GM23338 (cell line): ENCODE measurements at regions not wholly inside any gene's neighbourhood (a gene's known extent, or its start where the extent isn't known, plus 50 kb on each side); places are given as distances from the start of the nearest gene placed in this dataset.

Experiments used
- ATAC-seq: fragments of 200-7000 bp; cut with Tn5 transposase; 3 replicates; pipeline ENCODE4 v1.9.1; 2020
- DNase-seq: peaks from one replicate; pipeline ENCODE4 v3.0.0-alpha.2; 2015; ENCODE audit warnings: low spot score
- H2AFZ ChIP-seq: fragments of 200-600 bp; sonication (generic); 2 replicates; pipeline ENCODE4 v1.8.0; 2016; ENCODE audit warnings: antibody characterized with exemption, mild to moderate bottlenecking, moderate library complexity
- H3F3A ChIP-seq: fragments of 200-600 bp; sonication (generic); replicated peaks from 2 replicates; pipeline ENCODE4 v1.8.0; 2017; ENCODE audit warnings: antibody characterized with exemption, mixed run types, low read depth
- H3K27ac ChIP-seq: fragments of 200-600 bp; sonication (generic); 2 replicates; pipeline ENCODE4 v1.6.1; 2016; ENCODE audit warnings: low read depth
- H3K27me3 ChIP-seq: fragments of 200-600 bp; sonication (generic); 2 replicates; pipeline ENCODE4 v1.8.0; 2016; ENCODE audit warnings: mild to moderate bottlenecking, mixed run types, moderate library complexity; ENCODE audit not compliant: insufficient read depth
- H3K36me3 ChIP-seq: fragments of 200-600 bp; sonication (generic); 2 replicates; pipeline ENCODE4 v1.8.0; 2016; ENCODE audit warnings: mild to moderate bottlenecking; ENCODE audit not compliant: insufficient read depth
- H3K4me1 ChIP-seq: fragments of 200-600 bp; sonication (generic); 2 replicates; pipeline ENCODE4 v1.8.0; 2016; ENCODE audit warnings: mild to moderate bottlenecking, moderate library complexity; ENCODE audit not compliant: insufficient read depth
- H3K4me2 ChIP-seq: fragments of 200-600 bp; sonication (generic); 2 replicates; pipeline ENCODE4 v1.7.1; 2017; ENCODE audit warnings: mixed run types
- H3K4me3 ChIP-seq: fragments of 200-600 bp; sonication (generic); 2 replicates; pipeline ENCODE4 v1.6.1; 2016; ENCODE audit warnings: mixed run types
- H3K79me2 ChIP-seq: fragments of 200-600 bp; sonication (generic); replicated peaks from 2 replicates; pipeline ENCODE4 v1.8.0; 2017; ENCODE audit warnings: mild to moderate bottlenecking; ENCODE audit not compliant: insufficient read depth
- H3K9me2 ChIP-seq: fragments of 200-600 bp; sonication (generic); 2 replicates; pipeline ENCODE4 v1.8.0; 2017; ENCODE audit not compliant: insufficient read depth
- H4K20me1 ChIP-seq: fragments of 200-600 bp; sonication (generic); replicated peaks from 2 replicates; pipeline ENCODE4 v1.8.0; 2017; ENCODE audit warnings: mild to moderate bottlenecking; ENCODE audit not compliant: insufficient read depth
- H3K27ac Mint-ChIP-seq: 2 replicates; pipeline ENCODE4 v1.8.0; 2020; ENCODE audit warnings: inconsistent platforms, mild to moderate bottlenecking, moderate library complexity, mixed read lengths
- H3K27me3 Mint-ChIP-seq: 3 replicates; pipeline ENCODE4 v1.8.0; 2022; ENCODE audit warnings: low read depth, mild to moderate bottlenecking, moderate library complexity, mixed read lengths, inconsistent platforms; ENCODE audit not compliant: insufficient read depth, poor library complexity
- H3K36me3 Mint-ChIP-seq: 3 replicates; pipeline ENCODE4 v1.8.0; 2021; ENCODE audit warnings: low read depth, mild to moderate bottlenecking, inconsistent platforms, moderate library complexity, mixed read lengths
- H3K4me1 Mint-ChIP-seq: 3 replicates; pipeline ENCODE4 v1.8.0; 2020; ENCODE audit warnings: mild to moderate bottlenecking, inconsistent platforms, mixed read lengths
- H3K4me3 Mint-ChIP-seq: 3 replicates; pipeline ENCODE4 v1.8.0; 2021; ENCODE audit warnings: moderate library complexity, mild to moderate bottlenecking, inconsistent platforms, mixed read lengths
- H3K9me3 Mint-ChIP-seq: 3 replicates; pipeline ENCODE4 v1.8.0; 2020; ENCODE audit warnings: moderate library complexity, mild to moderate bottlenecking, inconsistent platforms, mixed read lengths
- CREB1 ChIP-seq: fragments of 250-450 bp; sonication (Bioruptor Pico); IDR thresholded peaks from 2 replicates; pipeline ENCODE4 v1.5.0; 2020; ENCODE audit warnings: low read depth, mild to moderate bottlenecking, moderate library complexity
- JUNB ChIP-seq: IDR thresholded peaks from one replicate; pipeline ENCODE4 v1.6.1; 2016; ENCODE audit warnings: antibody characterized with exemption; ENCODE audit not compliant: unreplicated experiment
- NANOG ChIP-seq: IDR thresholded peaks from 2 replicates; pipeline ENCODE4 v1.6.1; 2016; ENCODE audit warnings: antibody characterized with exemption, borderline replicate concordance
- POLR2AphosphoS5 ChIP-seq: IDR thresholded peaks from 2 replicates; pipeline ENCODE4 v1.6.1; 2016; ENCODE audit warnings: antibody characterized with exemption, low read depth
- ZNF114 ChIP-seq: fragments of 250-450 bp; sonication (Bioruptor Pico); IDR thresholded peaks from 2 replicates; pipeline ENCODE4 v1.5.0; 2020; ENCODE audit warnings: mild to moderate bottlenecking, moderate library complexity
- ZNF331 ChIP-seq: fragments of 250-450 bp; sonication (Bioruptor Pico); IDR thresholded peaks from 2 replicates; pipeline ENCODE4 v1.5.0; 2020; ENCODE audit warnings: low read depth, mild to moderate bottlenecking, moderate library complexity
- TF ChIP-seq, protein P1 (sequence below): IDR thresholded peaks from one replicate; pipeline ENCODE4 v1.6.1; 2018; ENCODE audit warnings: antibody characterized with exemption; ENCODE audit not compliant: unreplicated experiment
- TF ChIP-seq, protein P2 (sequence below): fragments of 250-450 bp; sonication (Bioruptor Pico); IDR thresholded peaks from 2 replicates; pipeline ENCODE4 v1.5.0; 2020; ENCODE audit warnings: mild to moderate bottlenecking, moderate library complexity

DNA sequence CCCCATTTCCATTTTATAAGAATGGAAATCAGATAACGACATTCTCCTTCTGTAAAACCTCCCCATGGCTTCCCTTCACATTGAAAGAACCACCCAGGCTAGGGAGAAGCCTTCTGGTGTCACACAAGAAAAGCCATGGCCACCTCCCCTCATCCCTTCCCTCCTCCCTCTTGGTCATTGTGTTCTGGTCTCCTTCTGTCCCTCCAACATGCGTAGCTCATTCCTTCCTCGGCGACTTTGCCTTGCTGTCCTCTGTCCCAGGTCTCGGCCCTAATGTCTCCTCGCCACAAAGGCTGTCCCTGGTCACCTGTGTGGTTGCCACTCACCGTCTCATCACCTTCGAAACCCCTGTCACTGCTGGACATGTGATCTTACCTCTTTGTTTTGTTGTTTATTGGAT lies 193.9 kb downstream of the BCAS1 start:
- no peaks in the 10 kb centered on the region for H4K20me1 ChIP-seq
- H2AFZ ChIP-seq = peak overlapping the region; percentile 83
- H3K4me3 ChIP-seq = no peak overlapping the region
- ATAC-seq (no peak), DNase-seq (no peak)
- peaks cover 45% of the 10 kb centered on the region for H3K4me1 ChIP-seq
- Mint-ChIP-seq H3K4me1 (peaks cover 38% of the 10 kb centered on the region), H3K4me3 (no peak overlapping the region), H3K36me3 (no peaks in the 10 kb centered on the region), H3K27me3 (peaks cover 8% of the 10 kb centered on the region), H3K27ac (no peak overlapping the region), H3K9me3 (no peaks in the 10 kb centered on the region)
- no peaks in the 10 kb centered on the region for H3K27me3 ChIP-seq
- H3K9me2 ChIP-seq = no peaks in the 10 kb centered on the region
- no peaks in the 10 kb centered on the region for H3K36me3 ChIP-seq
- H3F3A ChIP-seq = peaks cover 8% of the 10 kb centered on the region; the same call in 1 of the 2 replicates
- no peak overlapping the region for H3K4me2 ChIP-seq
- H3K79me2 ChIP-seq = no peaks in the 10 kb centered on the region
- TF ChIP-seq CREB1 (CRISPR knock-in tag) = no peak
- no peak for TF ChIP-seq JUNB
- TF ChIP-seq ZNF114 (CRISPR knock-in tag) = no peak
- TF ChIP-seq, protein P1, sequence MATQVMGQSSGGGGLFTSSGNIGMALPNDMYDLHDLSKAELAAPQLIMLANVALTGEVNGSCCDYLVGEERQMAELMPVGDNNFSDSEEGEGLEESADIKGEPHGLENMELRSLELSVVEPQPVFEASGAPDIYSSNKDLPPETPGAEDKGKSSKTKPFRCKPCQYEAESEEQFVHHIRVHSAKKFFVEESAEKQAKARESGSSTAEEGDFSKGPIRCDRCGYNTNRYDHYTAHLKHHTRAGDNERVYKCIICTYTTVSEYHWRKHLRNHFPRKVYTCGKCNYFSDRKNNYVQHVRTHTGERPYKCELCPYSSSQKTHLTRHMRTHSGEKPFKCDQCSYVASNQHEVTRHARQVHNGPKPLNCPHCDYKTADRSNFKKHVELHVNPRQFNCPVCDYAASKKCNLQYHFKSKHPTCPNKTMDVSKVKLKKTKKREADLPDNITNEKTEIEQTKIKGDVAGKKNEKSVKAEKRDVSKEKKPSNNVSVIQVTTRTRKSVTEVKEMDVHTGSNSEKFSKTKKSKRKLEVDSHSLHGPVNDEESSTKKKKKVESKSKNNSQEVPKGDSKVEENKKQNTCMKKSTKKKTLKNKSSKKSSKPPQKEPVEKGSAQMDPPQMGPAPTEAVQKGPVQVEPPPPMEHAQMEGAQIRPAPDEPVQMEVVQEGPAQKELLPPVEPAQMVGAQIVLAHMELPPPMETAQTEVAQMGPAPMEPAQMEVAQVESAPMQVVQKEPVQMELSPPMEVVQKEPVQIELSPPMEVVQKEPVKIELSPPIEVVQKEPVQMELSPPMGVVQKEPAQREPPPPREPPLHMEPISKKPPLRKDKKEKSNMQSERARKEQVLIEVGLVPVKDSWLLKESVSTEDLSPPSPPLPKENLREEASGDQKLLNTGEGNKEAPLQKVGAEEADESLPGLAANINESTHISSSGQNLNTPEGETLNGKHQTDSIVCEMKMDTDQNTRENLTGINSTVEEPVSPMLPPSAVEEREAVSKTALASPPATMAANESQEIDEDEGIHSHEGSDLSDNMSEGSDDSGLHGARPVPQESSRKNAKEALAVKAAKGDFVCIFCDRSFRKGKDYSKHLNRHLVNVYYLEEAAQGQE = no peak
- no peak for TF ChIP-seq POLR2AphosphoS5
- no peak for TF ChIP-seq NANOG
- no peak overlapping the region for H3K27ac ChIP-seq

GRCh38 chr20:53875452-53875851 lies 194.9 kb downstream of the BCAS1 start:
- TF ChIP-seq, protein P2, sequence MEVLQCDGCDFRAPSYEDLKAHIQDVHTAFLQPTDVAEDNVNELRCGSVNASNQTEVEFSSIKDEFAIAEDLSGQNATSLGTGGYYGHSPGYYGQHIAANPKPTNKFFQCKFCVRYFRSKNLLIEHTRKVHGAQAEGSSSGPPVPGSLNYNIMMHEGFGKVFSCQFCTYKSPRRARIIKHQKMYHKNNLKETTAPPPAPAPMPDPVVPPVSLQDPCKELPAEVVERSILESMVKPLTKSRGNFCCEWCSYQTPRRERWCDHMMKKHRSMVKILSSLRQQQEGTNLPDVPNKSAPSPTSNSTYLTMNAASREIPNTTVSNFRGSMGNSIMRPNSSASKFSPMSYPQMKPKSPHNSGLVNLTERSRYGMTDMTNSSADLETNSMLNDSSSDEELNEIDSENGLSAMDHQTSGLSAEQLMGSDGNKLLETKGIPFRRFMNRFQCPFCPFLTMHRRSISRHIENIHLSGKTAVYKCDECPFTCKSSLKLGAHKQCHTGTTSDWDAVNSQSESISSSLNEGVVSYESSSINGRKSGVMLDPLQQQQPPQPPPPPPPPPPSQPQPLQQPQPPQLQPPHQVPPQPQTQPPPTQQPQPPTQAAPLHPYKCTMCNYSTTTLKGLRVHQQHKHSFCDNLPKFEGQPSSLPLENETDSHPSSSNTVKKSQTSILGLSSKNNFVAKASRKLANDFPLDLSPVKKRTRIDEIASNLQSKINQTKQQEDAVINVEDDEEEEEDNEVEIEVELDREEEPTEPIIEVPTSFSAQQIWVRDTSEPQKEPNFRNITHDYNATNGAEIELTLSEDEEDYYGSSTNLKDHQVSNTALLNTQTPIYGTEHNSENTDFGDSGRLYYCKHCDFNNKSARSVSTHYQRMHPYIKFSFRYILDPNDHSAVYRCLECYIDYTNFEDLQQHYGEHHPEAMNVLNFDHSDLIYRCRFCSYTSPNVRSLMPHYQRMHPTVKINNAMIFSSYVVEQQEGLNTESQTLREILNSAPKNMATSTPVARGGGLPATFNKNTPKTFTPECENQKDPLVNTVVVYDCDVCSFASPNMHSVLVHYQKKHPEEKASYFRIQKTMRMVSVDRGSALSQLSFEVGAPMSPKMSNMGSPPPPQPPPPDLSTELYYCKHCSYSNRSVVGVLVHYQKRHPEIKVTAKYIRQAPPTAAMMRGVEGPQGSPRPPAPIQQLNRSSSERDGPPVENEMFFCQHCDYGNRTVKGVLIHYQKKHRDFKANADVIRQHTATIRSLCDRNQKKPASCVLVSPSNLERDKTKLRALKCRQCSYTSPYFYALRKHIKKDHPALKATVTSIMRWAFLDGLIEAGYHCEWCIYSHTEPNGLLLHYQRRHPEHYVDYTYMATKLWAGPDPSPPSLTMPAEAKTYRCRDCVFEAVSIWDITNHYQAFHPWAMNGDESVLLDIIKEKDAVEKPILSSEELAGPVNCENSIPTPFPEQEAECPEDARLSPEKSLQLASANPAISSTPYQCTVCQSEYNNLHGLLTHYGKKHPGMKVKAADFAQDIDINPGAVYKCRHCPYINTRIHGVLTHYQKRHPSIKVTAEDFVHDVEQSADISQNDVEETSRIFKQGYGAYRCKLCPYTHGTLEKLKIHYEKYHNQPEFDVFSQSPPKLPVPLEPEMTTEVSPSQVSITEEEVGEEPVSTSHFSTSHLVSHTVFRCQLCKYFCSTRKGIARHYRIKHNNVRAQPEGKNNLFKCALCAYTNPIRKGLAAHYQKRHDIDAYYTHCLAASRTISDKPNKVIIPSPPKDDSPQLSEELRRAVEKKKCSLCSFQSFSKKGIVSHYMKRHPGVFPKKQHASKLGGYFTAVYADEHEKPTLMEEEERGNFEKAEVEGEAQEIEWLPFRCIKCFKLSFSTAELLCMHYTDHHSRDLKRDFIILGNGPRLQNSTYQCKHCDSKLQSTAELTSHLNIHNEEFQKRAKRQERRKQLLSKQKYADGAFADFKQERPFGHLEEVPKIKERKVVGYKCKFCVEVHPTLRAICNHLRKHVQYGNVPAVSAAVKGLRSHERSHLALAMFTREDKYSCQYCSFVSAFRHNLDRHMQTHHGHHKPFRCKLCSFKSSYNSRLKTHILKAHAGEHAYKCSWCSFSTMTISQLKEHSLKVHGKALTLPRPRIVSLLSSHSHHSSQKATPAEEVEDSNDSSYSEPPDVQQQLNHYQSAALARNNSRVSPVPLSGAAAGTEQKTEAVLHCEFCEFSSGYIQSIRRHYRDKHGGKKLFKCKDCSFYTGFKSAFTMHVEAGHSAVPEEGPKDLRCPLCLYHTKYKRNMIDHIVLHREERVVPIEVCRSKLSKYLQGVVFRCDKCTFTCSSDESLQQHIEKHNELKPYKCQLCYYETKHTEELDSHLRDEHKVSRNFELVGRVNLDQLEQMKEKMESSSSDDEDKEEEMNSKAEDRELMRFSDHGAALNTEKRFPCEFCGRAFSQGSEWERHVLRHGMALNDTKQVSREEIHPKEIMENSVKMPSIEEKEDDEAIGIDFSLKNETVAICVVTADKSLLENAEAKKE (CRISPR knock-in tag) = no peak
- TF ChIP-seq POLR2AphosphoS5 (no peak), NANOG (no peak), ZNF331 (CRISPR knock-in tag) (no peak)
- no peaks in the 10 kb centered on the region for H3K27me3 ChIP-seq
- no peak for DNase-seq
- Mint-ChIP-seq H3K4me3 (no peak overlapping the region), H3K27me3 (peaks cover 6% of the 10 kb centered on the region), H3K27ac (no peak overlapping the region; the same call in 1 of the 2 replicates), H3K9me3 (no peaks in the 10 kb centered on the region), H3K36me3 (no peaks in the 10 kb centered on the region), H3K4me1 (peaks cover 41% of the 10 kb centered on the region)
- H3K36me3 ChIP-seq = no peaks in the 10 kb centered on the region
- H3K9me2 ChIP-seq = no peaks in the 10 kb centered on the region
- no peak for ATAC-seq
- H2AFZ ChIP-seq = no peak overlapping the region
- H3K79me2 ChIP-seq = no peaks in the 10 kb centered on the region
- H3K27ac ChIP-seq = no peak overlapping the region; the same call in 1 of the 2 replicates
- no peak overlapping the region for H3K4me3 ChIP-seq
- H4K20me1 ChIP-seq = no peaks in the 10 kb centered on the region
- 0 out of 2 replicates have a peak, but pooled peaks cover 5% of the 10 kb centered on the region for H3F3A ChIP-seq
- no peak overlapping the region for H3K4me2 ChIP-seq
- H3K4me1 ChIP-seq = peaks cover 53% of the 10 kb centered on the region
